GM23248 (cell line): ENCODE measurements at regions not wholly inside any gene's neighbourhood (a gene's known extent, or its start where the extent isn't known, plus 50 kb on each side); places are given as distances from the start of the nearest gene placed in this dataset.

ENCODE experiments used
- DNase-seq: peaks from one replicate; pipeline ENCODE4 v3.0.0-alpha.2; 2015
- H2AFZ ChIP-seq: fragments of 200-600 bp; sonication (generic); 2 replicates; pipeline ENCODE4 v1.6.1; 2016; ENCODE audit warnings: antibody characterized with exemption
- H3F3A ChIP-seq: fragments of 200-600 bp; sonication (generic); 2 replicates; pipeline ENCODE4 v1.6.1; 2016; ENCODE audit warnings: mild to moderate bottlenecking, antibody characterized with exemption, mixed run types; ENCODE audit not compliant: insufficient read depth
- H3K27ac ChIP-seq: fragments of 200-600 bp; sonication (generic); 2 replicates; pipeline ENCODE4 v1.5.1; 2016; ENCODE audit warnings: mild to moderate bottlenecking
- H3K27me3 ChIP-seq: fragments of 200-600 bp; sonication (generic); replicated peaks from 2 replicates; pipeline ENCODE4 v1.6.1; 2016; ENCODE audit warnings: mild to moderate bottlenecking; ENCODE audit not compliant: insufficient read depth
- H3K36me3 ChIP-seq: fragments of 200-600 bp; sonication (generic); 2 replicates; pipeline ENCODE4 v1.6.1; 2016; ENCODE audit warnings: low read depth, mild to moderate bottlenecking
- H3K4me1 ChIP-seq: fragments of 200-600 bp; sonication (generic); 2 replicates; pipeline ENCODE4 v1.6.1; 2016; ENCODE audit warnings: mild to moderate bottlenecking; ENCODE audit not compliant: insufficient read depth
- H3K4me2 ChIP-seq: fragments of 200-600 bp; sonication (generic); one replicate; pipeline ENCODE4 v1.6.1; 2016; ENCODE audit warnings: mild to moderate bottlenecking; ENCODE audit not compliant: unreplicated experiment
- H3K4me3 ChIP-seq: fragments of 200-600 bp; sonication (generic); 2 replicates; pipeline ENCODE4 v1.5.1; 2016; ENCODE audit warnings: mild to moderate bottlenecking
- H3K79me2 ChIP-seq: fragments of 200-600 bp; sonication (generic); 2 replicates; pipeline ENCODE4 v1.6.1; 2016; ENCODE audit warnings: mild to moderate bottlenecking; ENCODE audit not compliant: insufficient read depth
- H3K9ac ChIP-seq: fragments of 200-600 bp; sonication (generic); 2 replicates; pipeline ENCODE4 v1.6.1; 2016; ENCODE audit warnings: mild to moderate bottlenecking
- H3K9me2 ChIP-seq: fragments of 200-600 bp; sonication (generic); 2 replicates; pipeline ENCODE4 v1.6.1; 2016; ENCODE audit warnings: mixed run types, mild to moderate bottlenecking, moderate library complexity; ENCODE audit not compliant: insufficient read depth
- H3K9me3 ChIP-seq: fragments of 200-600 bp; sonication (generic); one replicate; pipeline ENCODE4 v1.6.1; 2017; ENCODE audit warnings: low read depth
- H4K20me1 ChIP-seq: fragments of 200-600 bp; sonication (generic); 2 replicates; pipeline ENCODE4 v1.6.0; 2016; ENCODE audit not compliant: insufficient read depth
- EZH2 ChIP-seq: fragments of 200-600 bp; sonication (generic); IDR thresholded peaks from 2 replicates; pipeline ENCODE4 v1.6.1; 2018; ENCODE audit warnings: antibody characterized with exemption, mild to moderate bottlenecking; ENCODE audit not compliant: insufficient read depth, poor library complexity, severe bottlenecking
- EZH2phosphoT487 ChIP-seq: fragments of 200-600 bp; sonication (generic); IDR thresholded peaks from 2 replicates; pipeline ENCODE4 v1.6.1; 2018; ENCODE audit warnings: antibody characterized with exemption, moderate library complexity, mild to moderate bottlenecking, low read depth; ENCODE audit not compliant: insufficient read depth
- WGBS, 2 experiments: methylation state at CpG; one replicate each; pipeline ENCODE4 v1.1.6; 2015 to 2017; ENCODE audit warnings: low lambda C conversion rate in 2 of 2, low coverage in 1 of 2; ENCODE audit errors: missing lambda C conversion rate in 2 of 2; 5-methylcytosine and 5-hydroxymethylcytosine counted together
- in situ Hi-C: fragments of 300-500 bp; cut with MboI; formaldehyde crosslinking; loops from 2 replicates; pipeline ENCODE4 v1.15.0; 2020

GRCh38 chr17:36750316-36750885 lies 149.0 kb downstream of the MRM1 start:
- H3K4me1 ChIP-seq, result no peaks in the 10 kb centered on the region
- H3K36me3 ChIP-seq, result no peaks in the 10 kb centered on the region
- H3K27me3 ChIP-seq, result no peaks in the 10 kb centered on the region; the same call in 1 of the 2 replicates
- no peaks in the 10 kb centered on the region for H3K79me2 ChIP-seq
- H4K20me1 ChIP-seq, result no peaks in the 10 kb centered on the region
- TF ChIP-seq EZH2 (no peak), EZH2phosphoT487 (no peak)
- no peaks in the 10 kb centered on the region for H3K9me2 ChIP-seq
- no peaks in the 10 kb centered on the region for H3K9me3 ChIP-seq
- H3K4me2 ChIP-seq, result no peak overlapping the region
- H3K9ac ChIP-seq, result no peak overlapping the region
- WGBS, 2 experiments, result 60 to 61% methylated on average over 10 of the region's 10 CpGs
- no peak overlapping the region for H3K27ac ChIP-seq
- in situ Hi-C loops, result no loop called here
- H2AFZ ChIP-seq, result no peak overlapping the region
- no peaks in the 10 kb centered on the region for H3F3A ChIP-seq
- DNase-seq, result no peak
- no peak overlapping the region for H3K4me3 ChIP-seq

GRCh38 chr17:36752096-36752888 lies 150.9 kb downstream of the MRM1 start:
- Histone ChIP-seq H3F3A (no peaks in the 10 kb centered on the region), H3K4me3 (no peak overlapping the region), H2AFZ (no peak overlapping the region), H3K36me3 (no peaks in the 10 kb centered on the region), H4K20me1 (no peaks in the 10 kb centered on the region), H3K9me2 (no peaks in the 10 kb centered on the region), H3K4me2 (no peak overlapping the region), H3K4me1 (no peaks in the 10 kb centered on the region), H3K79me2 (no peaks in the 10 kb centered on the region), H3K27ac (no peak overlapping the region), H3K27me3 (no peaks in the 10 kb centered on the region; the same call in 1 of the 2 replicates), H3K9me3 (no peaks in the 10 kb centered on the region), H3K9ac (no peak overlapping the region)
- TF ChIP-seq EZH2, result no peak
- no peak for TF ChIP-seq EZH2phosphoT487
- DNase-seq, result no peak
- 45 to 50% methylated on average over 9 to 10 of the region's 10 CpGs for WGBS, 2 experiments
- in situ Hi-C loops, result no loop called here

GRCh38 chr17:36755586-36755985 lies 154.2 kb downstream of the MRM1 start:
- DNase-seq, result peak; percentile 11
- no peak for TF ChIP-seq EZH2
- TF ChIP-seq EZH2phosphoT487, result no peak
- Histone ChIP-seq H3K9me2 (no peaks in the 10 kb centered on the region), H3K9me3 (no peaks in the 10 kb centered on the region), H3K79me2 (no peaks in the 10 kb centered on the region), H3K36me3 (no peaks in the 10 kb centered on the region), H3K9ac (no peak overlapping the region), H3K4me1 (no peaks in the 10 kb centered on the region), H3F3A (no peaks in the 10 kb centered on the region), H3K4me3 (no peak overlapping the region), H3K27ac (no peak overlapping the region), H4K20me1 (no peaks in the 10 kb centered on the region), H3K27me3 (no peaks in the 10 kb centered on the region; the same call in 1 of the 2 replicates), H2AFZ (no peak overlapping the region), H3K4me2 (no peak overlapping the region)
- in situ Hi-C loops, result no loop called here
- WGBS, 2 experiments, result 37 to 42% methylated on average over 9 to 10 of the region's 10 CpGs

- TF ChIP-seq EZH2phosphoT487, result no peak
- TF ChIP-seq EZH2, result no peak
These were observed 155.3 kb downstream of the MRM1 start for GRCh38 chr17:36756695-36757094.

More at GRCh38 chr17:36756695-36757094, 155.3 kb downstream of the MRM1 start:
- Histone ChIP-seq H3K9me2 (no peaks in the 10 kb centered on the region), H3K36me3 (no peaks in the 10 kb centered on the region), H3K79me2 (no peaks in the 10 kb centered on the region), H3K4me2 (no peak overlapping the region), H3F3A (no peaks in the 10 kb centered on the region), H3K4me3 (no peak overlapping the region), H2AFZ (no peak overlapping the region), H3K9me3 (no peaks in the 10 kb centered on the region), H3K27ac (no peak overlapping the region), H3K4me1 (no peaks in the 10 kb centered on the region), H3K27me3 (no peaks in the 10 kb centered on the region), H4K20me1 (no peaks in the 10 kb centered on the region), H3K9ac (no peak overlapping the region)
- in situ Hi-C loops, result no loop called here
- DNase-seq, result no peak
- 50 to 54% methylated on average over 3 of the region's 3 CpGs for whole genome bisulfite sequencing, 2 experiments
